ENCODE measurements at regions not wholly inside any gene's neighbourhood (a gene's known extent, or its start where the extent isn't known, plus 50 kb on each side); places are given as distances from the start of the nearest gene placed in this dataset.

GRCh38 chr10:78937800-78938694 lies 130.7 kb upstream of the ZMIZ1 start:
- Histone ChIP-seq H3K36me3 (ENCODE audit: control insufficient read depth in 4 of 4, insufficient read depth in 4 of 4, low read length in 4 of 4) (no peaks in the 10 kb centered on the region), H3K9me3 (ENCODE audit: control insufficient read depth in 4 of 4, insufficient read depth in 3 of 4, low read length in 3 of 4) (no peaks in the 10 kb centered on the region), H3K4me1 (ENCODE audit: control insufficient read depth in 5 of 5, insufficient read depth in 5 of 5, low read length in 5 of 5) (peaks cover 0 to 38% (median 25%) of the 10 kb centered on the region in 5 donors), H3K27me3 (ENCODE audit: control insufficient read depth in 3 of 3, insufficient read depth in 3 of 3, low read length in 2 of 3) (no peaks in the 10 kb centered on the region), H3K4me3 (no peak overlapping the region), H3K27ac (ENCODE audit: low read depth in 1 of 2, low read length in 1 of 2) (peak overlapping the region in 1 of 2 donors; percentile 69), H3K9ac (ENCODE audit: insufficient read depth in 1 of 2, low read length in 2 of 2) (no peak overlapping the region)
- no peak for TF ChIP-seq CTCF (IDR thresholded peaks at IDR 0.05; ENCODE audit: control extremely low read depth, extremely low read depth)
- ATAC-seq (ENCODE audit: insufficient read depth, low FRiP score), result no peak
- peak in 2 of 3 donors; percentile 26 to 46 for DNase-seq
- 47 to 56% methylated on average over 10 of the region's 10 CpGs for WGBS, 2 donors

- 91% methylated on average over 11 of the region's 11 CpGs for WGBS, 2 donors
- Histone ChIP-seq H3K36me3 (ENCODE audit: control insufficient read depth in 4 of 4, insufficient read depth in 4 of 4, low read length in 4 of 4) (no peaks in the 10 kb centered on the region), H3K9ac (ENCODE audit: insufficient read depth in 1 of 2, low read length in 2 of 2) (no peak overlapping the region), H3K9me3 (ENCODE audit: control insufficient read depth in 4 of 4, insufficient read depth in 3 of 4, low read length in 3 of 4) (no peaks in the 10 kb centered on the region), H3K27me3 (ENCODE audit: control insufficient read depth in 3 of 3, insufficient read depth in 3 of 3, low read length in 2 of 3) (no peaks in the 10 kb centered on the region), H3K27ac (ENCODE audit: low read depth in 1 of 2, low read length in 1 of 2) (peak overlapping the region in 1 of 2 donors; percentile 69), H3K4me3 (no peak overlapping the region), H3K4me1 (ENCODE audit: control insufficient read depth in 5 of 5, insufficient read depth in 5 of 5, low read length in 5 of 5) (peaks cover 0 to 43% (median 23%) of the 10 kb centered on the region in 5 donors)
- ATAC-seq (ENCODE audit: insufficient read depth, low FRiP score) (no peak), DNase-seq (no peak)
- TF ChIP-seq CTCF (IDR thresholded peaks at IDR 0.05; ENCODE audit: control extremely low read depth, extremely low read depth), result no peak
These were observed 129.8 kb upstream of the ZMIZ1 start for GRCh38 chr10:78938695-78939672.

GRCh38 chr10:78942091-78942501 lies 126.7 kb upstream of the ZMIZ1 start:
- Histone ChIP-seq H3K36me3 (ENCODE audit: control insufficient read depth in 4 of 4, insufficient read depth in 4 of 4, low read length in 4 of 4) (no peaks in the 10 kb centered on the region), H3K27ac (ENCODE audit: low read depth in 1 of 2, low read length in 1 of 2) (no peak overlapping the region), H3K9ac (ENCODE audit: insufficient read depth in 1 of 2, low read length in 2 of 2) (no peak overlapping the region), H3K4me3 (no peak overlapping the region), H3K4me1 (ENCODE audit: control insufficient read depth in 5 of 5, insufficient read depth in 5 of 5, low read length in 5 of 5) (peaks cover 0 to 44% (median 16%) of the 10 kb centered on the region in 5 donors), H3K9me3 (ENCODE audit: control insufficient read depth in 4 of 4, insufficient read depth in 3 of 4, low read length in 3 of 4) (no peaks in the 10 kb centered on the region), H3K27me3 (ENCODE audit: control insufficient read depth in 3 of 3, insufficient read depth in 3 of 3, low read length in 2 of 3) (no peaks in the 10 kb centered on the region)
- ATAC-seq (ENCODE audit: insufficient read depth, low FRiP score) (no peak), DNase-seq (peak; percentile 40 to 74 (median 55))
- WGBS, 2 donors, result 79 to 91% methylated on average over 4 of the region's 4 CpGs
- no peak for TF ChIP-seq CTCF (IDR thresholded peaks at IDR 0.05; ENCODE audit: control extremely low read depth, extremely low read depth)

Data from lung (tissue), 11 donors.